Lung (tissue), 12 donors: ENCODE measurements at regions not wholly inside any gene's neighbourhood (a gene's known extent, or its start where the extent isn't known, plus 50 kb on each side); places are given as distances from the start of the nearest gene placed in this dataset. TPM values are rescaled to one million over a fixed set of nuclear protein-coding genes. Genes with fewer than 3 reads are reported as not detected.

Experiments
- ATAC-seq: fragments of 200-7000 bp; cut with Tn5 transposase; one replicate; pipeline ENCODE4 v1.9.1; 2020; ENCODE audit warnings: moderate number of reproducible peaks; ENCODE audit not compliant: insufficient read depth, low FRiP score
- DNase-seq, 3 donors: peaks; one replicate each; pipeline ENCODE4 v3.0.0-alpha.2; 2013 to 2017
- H3K27ac ChIP-seq, 2 donors: one replicate each; pipeline ENCODE4 v1.5.1; 2013; ENCODE audit warnings: mild to moderate bottlenecking in 2 of 2, moderate library complexity in 2 of 2, control low read depth in 1 of 2, inconsistent platforms in 1 of 2, low read depth in 1 of 2, low read length in 1 of 2
- H3K27me3 ChIP-seq, 3 donors: one replicate each; pipeline ENCODE4 v1.5.1; 2013; ENCODE audit warnings: low read length in 2 of 3; ENCODE audit not compliant: control insufficient read depth in 3 of 3, insufficient read depth in 3 of 3
- H3K36me3 ChIP-seq, 4 donors: one replicate each; pipeline ENCODE4 v1.5.1; 2013; ENCODE audit warnings: low read length in 4 of 4, mild to moderate bottlenecking in 1 of 4, moderate library complexity in 1 of 4; ENCODE audit not compliant: control insufficient read depth in 4 of 4, insufficient read depth in 4 of 4
- H3K4me1 ChIP-seq, 5 donors: one replicate each; pipeline ENCODE4 v1.5.1; 2013; ENCODE audit warnings: low read length in 5 of 5, mild to moderate bottlenecking in 2 of 5, moderate library complexity in 1 of 5; ENCODE audit not compliant: control insufficient read depth in 5 of 5, insufficient read depth in 5 of 5
- H3K4me3 ChIP-seq: one replicate; pipeline ENCODE4 v1.5.1; 2013; ENCODE audit warnings: mild to moderate bottlenecking, control low read depth, moderate library complexity
- H3K9ac ChIP-seq, 2 donors: one replicate each; pipeline ENCODE4 v1.5.1; 2013; ENCODE audit warnings: low read length in 2 of 2, control low read depth in 1 of 2; ENCODE audit not compliant: insufficient read depth in 1 of 2
- H3K9me3 ChIP-seq, 4 donors: one replicate each; pipeline ENCODE4 v1.5.1; 2013; ENCODE audit warnings: low read length in 3 of 4, mild to moderate bottlenecking in 1 of 4, moderate library complexity in 1 of 4; ENCODE audit not compliant: control insufficient read depth in 4 of 4, insufficient read depth in 3 of 4
- WGBS, 2 donors: extraction: QIAGEN DNeasy Blood & Tissue Kit; methylation state at CpG; one replicate each; pipeline ENCODE4 v1.1.7; 2013; 5-methylcytosine and 5-hydroxymethylcytosine counted together
- small RNA-seq: library from RNA; depleted of rRNA; stranded (forward); fragments of <200 nt; gene quantifications from one replicate; pipeline ENCODE3, GENCODE V24; 2014; ENCODE audit warnings: low replicate concordance
- TF ChIP-seq, protein P1 (sequence below): IDR thresholded peaks from 2 replicates; pipeline ENCODE4 v1.5.1; 2012; ENCODE audit warnings: mild to moderate bottlenecking; ENCODE audit errors: control extremely low read depth, extremely low read depth
- donor health status: control.
- donor health status: control.
- donor health status: Bipolar disorder and iron deficiency.
- donor health status: healthy.
- donor health status: DM: yes; HTN: yes; CAD: no.

GRCh38 chr2:65483763-65484162 lies 51.4 kb upstream of the SPRED2 start:
- Histone ChIP-seq H3K9me3 (peaks cover 0 to 8% (median 0%) of the 10 kb centered on the region in 4 donors), H3K4me3 (no peak overlapping the region), H3K27ac (no peak overlapping the region), H3K4me1 (peaks cover 0 to 4% (median 0%) of the 10 kb centered on the region in 5 donors), H3K9ac (no peak overlapping the region), H3K27me3 (no peaks in the 10 kb centered on the region), H3K36me3 (no peaks in the 10 kb centered on the region)
- TF ChIP-seq, protein P1, sequence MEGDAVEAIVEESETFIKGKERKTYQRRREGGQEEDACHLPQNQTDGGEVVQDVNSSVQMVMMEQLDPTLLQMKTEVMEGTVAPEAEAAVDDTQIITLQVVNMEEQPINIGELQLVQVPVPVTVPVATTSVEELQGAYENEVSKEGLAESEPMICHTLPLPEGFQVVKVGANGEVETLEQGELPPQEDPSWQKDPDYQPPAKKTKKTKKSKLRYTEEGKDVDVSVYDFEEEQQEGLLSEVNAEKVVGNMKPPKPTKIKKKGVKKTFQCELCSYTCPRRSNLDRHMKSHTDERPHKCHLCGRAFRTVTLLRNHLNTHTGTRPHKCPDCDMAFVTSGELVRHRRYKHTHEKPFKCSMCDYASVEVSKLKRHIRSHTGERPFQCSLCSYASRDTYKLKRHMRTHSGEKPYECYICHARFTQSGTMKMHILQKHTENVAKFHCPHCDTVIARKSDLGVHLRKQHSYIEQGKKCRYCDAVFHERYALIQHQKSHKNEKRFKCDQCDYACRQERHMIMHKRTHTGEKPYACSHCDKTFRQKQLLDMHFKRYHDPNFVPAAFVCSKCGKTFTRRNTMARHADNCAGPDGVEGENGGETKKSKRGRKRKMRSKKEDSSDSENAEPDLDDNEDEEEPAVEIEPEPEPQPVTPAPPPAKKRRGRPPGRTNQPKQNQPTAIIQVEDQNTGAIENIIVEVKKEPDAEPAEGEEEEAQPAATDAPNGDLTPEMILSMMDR: no peak
- 76 to 89% methylated on average over 4 of the region's 4 CpGs for WGBS, 2 donors
- no peak for ATAC-seq
- DNase-seq: no peak

- TF ChIP-seq, protein P1: no peak
- 69 to 87% methylated on average over 3 of the region's 3 CpGs for whole genome bisulfite sequencing, 2 donors
- H3K27me3 ChIP-seq: no peaks in the 10 kb centered on the region
- no peak overlapping the region for H3K4me3 ChIP-seq
- no peak overlapping the region for H3K9ac ChIP-seq
- no peak for DNase-seq
- H3K4me1 ChIP-seq: peaks cover 0 to 5% (median 0%) of the 10 kb centered on the region in 5 donors
- H3K9me3 ChIP-seq: peaks cover 0 to 6% (median 0%) of the 10 kb centered on the region in 4 donors
- H3K27ac ChIP-seq: no peak overlapping the region
- no peaks in the 10 kb centered on the region for H3K36me3 ChIP-seq
- ATAC-seq: no peak
Measured at GRCh38 chr2:65482971-65483370, 50.6 kb upstream of the SPRED2 start.

Small RNAs in the stretch of these regions (small RNA-seq; reads per million reads assigned to genes)
- gene MIR4778 (not detected), gene RN7SL635P (not detected), gene VTRNA2-2P (not detected)
